ENCODE measurements at regions not wholly inside any gene's neighbourhood (a gene's known extent, or its start where the extent isn't known, plus 50 kb on each side); places are given as distances from the start of the nearest gene placed in this dataset.

GRCh38 chr11:104405277-104405676 is 241.3 kb upstream of the PDGFD start:
- Histone ChIP-seq H3K27ac (no peak overlapping the region), H3K4me3 (no peak overlapping the region)
- TF ChIP-seq CTCF (IDR thresholded peaks at IDR 0.05): no peak
- DNase-seq (ENCODE audit: low spot score): no peak

GRCh38 chr11:104404231-104405175 is 240.6 kb upstream of the PDGFD start:
- no peak overlapping the region for H3K27ac ChIP-seq
- DNase-seq (ENCODE audit: low spot score): no peak
- TF ChIP-seq CTCF (IDR thresholded peaks at IDR 0.05): no peak
- H3K4me3 ChIP-seq: no peak overlapping the region

- no peak overlapping the region for H3K4me3 ChIP-seq
- H3K27ac ChIP-seq: no peak overlapping the region
- TF ChIP-seq CTCF (IDR thresholded peaks at IDR 0.05): no peak
- no peak for DNase-seq (ENCODE audit: low spot score)
Observed at GRCh38 chr11:104402812-104403521, 239.0 kb upstream of the PDGFD start.

GRCh38 chr11:104394508-104394907 is 230.6 kb upstream of the PDGFD start:
- no peak overlapping the region for H3K4me3 ChIP-seq
- DNase-seq (ENCODE audit: low spot score): no peak
- TF ChIP-seq CTCF (IDR thresholded peaks at IDR 0.05): no peak

GRCh38 chr11:104390651-104391050 is 226.7 kb upstream of the PDGFD start:
- no peak for TF ChIP-seq CTCF (IDR thresholded peaks at IDR 0.05)
- no peak overlapping the region for H3K27ac ChIP-seq
- no peak overlapping the region for H3K4me3 ChIP-seq
- DNase-seq (ENCODE audit: low spot score): no peak

More at GRCh38 chr11:104394508-104394907, 230.6 kb upstream of the PDGFD start:
- no peak overlapping the region for H3K27ac ChIP-seq

- Histone ChIP-seq H3K4me3 (no peak overlapping the region), H3K27ac (no peak overlapping the region)
- no peak for TF ChIP-seq CTCF (IDR thresholded peaks at IDR 0.05)
- DNase-seq (ENCODE audit: low spot score): no peak
Observed at GRCh38 chr11:104385884-104386283, 221.9 kb upstream of the PDGFD start.

Measured in coronary artery (tissue), 2 donors.